Keratinocyte (primary cell): ENCODE measurements at regions not wholly inside any gene's neighbourhood (a gene's known extent, or its start where the extent isn't known, plus 50 kb on each side); places are given as distances from the start of the nearest gene placed in this dataset.

ENCODE experiments used
- DNase-seq: peaks from one replicate; pipeline ENCODE4 v3.0.0-alpha.2; 2011; ENCODE audit warnings: low read depth, missing footprints, low spot score
- FAIRE-seq: peaks from 2 replicates; lab custom pipeline; 2011; peaks lifted over from hg19 to GRCh38; lab: Jason Lieb, UNC
- H2AFZ ChIP-seq: 2 replicates; pipeline ENCODE4 v1.6.0; 2012; ENCODE audit warnings: low read length, control low read depth, inconsistent platforms; ENCODE audit not compliant: control insufficient read depth
- H3K27ac ChIP-seq: 2 replicates; pipeline ENCODE4 v1.5.1; 2011; ENCODE audit warnings: low read length; ENCODE audit not compliant: control insufficient read depth, insufficient read depth
- H3K27me3 ChIP-seq: 3 replicates; pipeline ENCODE4 v1.6.0; 2011; ENCODE audit warnings: low read length; ENCODE audit not compliant: control insufficient read depth, insufficient read depth; ENCODE audit errors: extremely low read depth
- H3K36me3 ChIP-seq, 2 experiments: 2 replicates in 1 of 2; 3 replicates in 1 of 2; pipeline ENCODE4 v1.5.1; 2011; ENCODE audit warnings: low read length in 2 of 2, mild to moderate bottlenecking in 1 of 2; ENCODE audit not compliant: control insufficient read depth in 2 of 2, insufficient read depth in 2 of 2; ENCODE audit errors: extremely low read depth in 1 of 2
- H3K4me1 ChIP-seq: 3 replicates; pipeline ENCODE4 v1.5.1; 2011; ENCODE audit warnings: low read length; ENCODE audit not compliant: control insufficient read depth, insufficient read depth; ENCODE audit errors: extremely low read depth
- H3K4me2 ChIP-seq: 3 replicates; pipeline ENCODE4 v1.6.0; 2011; ENCODE audit warnings: low read depth, low read length; ENCODE audit not compliant: control insufficient read depth, insufficient read depth; ENCODE audit errors: extremely low read depth
- H3K4me3 ChIP-seq, 3 experiments: fragments of 200-600 bp in 1 of 3; sonication (generic) in 1 of 3; 2 replicates in 2 of 3; 3 replicates in 1 of 3; pipeline ENCODE4 v1.5.1; 2011 to 2016; ENCODE audit warnings: low read length in 3 of 3, mild to moderate bottlenecking in 3 of 3, control low read depth in 2 of 3, inconsistent platforms in 1 of 3, low read depth in 1 of 3, mixed read lengths in 1 of 3, mixed run types in 1 of 3, moderate library complexity in 1 of 3; ENCODE audit not compliant: control insufficient read depth in 2 of 3, insufficient read depth in 2 of 3; ENCODE audit errors: extremely low read depth in 1 of 3
- H3K79me2 ChIP-seq: 2 replicates; pipeline ENCODE4 v1.6.0; 2012; ENCODE audit warnings: low read length; ENCODE audit not compliant: control insufficient read depth, insufficient read depth
- H3K9ac ChIP-seq: 3 replicates; pipeline ENCODE4 v1.6.0; 2011; ENCODE audit warnings: low read length; ENCODE audit not compliant: control insufficient read depth, insufficient read depth; ENCODE audit errors: extremely low read depth
- H3K9me1 ChIP-seq: 3 replicates; pipeline ENCODE4 v1.6.0; 2011; ENCODE audit warnings: low read length; ENCODE audit not compliant: control insufficient read depth, insufficient read depth; ENCODE audit errors: extremely low read depth
- H3K9me3 ChIP-seq: 2 replicates; pipeline ENCODE4 v1.5.1; 2012; ENCODE audit warnings: low read depth, low read length; ENCODE audit not compliant: control insufficient read depth
- H4K20me1 ChIP-seq: 3 replicates; pipeline ENCODE4 v1.6.0; 2011; ENCODE audit warnings: low read length; ENCODE audit not compliant: control insufficient read depth, insufficient read depth; ENCODE audit errors: extremely low read depth
- CTCF ChIP-seq, 3 experiments: IDR thresholded peaks in 1 of 3; conservative IDR thresholded peaks in 1 of 3; optimal IDR thresholded peaks in 1 of 3; 2 replicates in 2 of 3; 3 replicates in 1 of 3; pipeline versions ENCODE3 to v1.5.1; 2011; ENCODE audit warnings: low read length in 3 of 3, mild to moderate bottlenecking in 3 of 3, moderate library complexity in 2 of 3, control low read depth in 1 of 3, inconsistent platforms in 1 of 3; ENCODE audit not compliant: insufficient read depth in 2 of 3; ENCODE audit errors: extremely low read depth in 1 of 3
- EZH2 ChIP-seq: IDR thresholded peaks from one replicate; pipeline ENCODE4 v1.6.1; 2012; ENCODE audit warnings: inconsistent platforms, mild to moderate bottlenecking, low read length, moderate library complexity
- dilution Hi-C: fragments of 300-500 bp; cut with MboI; formaldehyde crosslinking; loops from one replicate; pipeline ENCODE4 v1.7.0; 2020; ENCODE audit warnings: low sequenced_read_pairs; ENCODE audit not compliant: extremely low pct_ligation_motif_present

- FAIRE-seq (no peak), DNase-seq (no peak)
- Histone ChIP-seq H3K79me2 (no peaks in the 10 kb centered on the region), H3K4me2 (no peak overlapping the region), H4K20me1 (no peaks in the 10 kb centered on the region), H3K9me1 (no peaks in the 10 kb centered on the region), H3K36me3 (no peaks in the 10 kb centered on the region), H3K4me3 (no peak overlapping the region), H2AFZ (no peak overlapping the region), H3K9ac (no peak overlapping the region), H3K9me3 (no peaks in the 10 kb centered on the region), H3K4me1 (peaks cover 6% of the 10 kb centered on the region), H3K27ac (no peak overlapping the region), H3K27me3 (no peaks in the 10 kb centered on the region)
- TF ChIP-seq CTCF (optimal IDR thresholded peaks at IDR 0.05 in 1 of 3, IDR thresholded peaks at IDR 0.05 in 1 of 3, conservative IDR thresholded peaks at IDR 0.05 in 1 of 3; ENCODE audit: extremely low read depth in 1 of 3, insufficient read depth in 2 of 3, low read length in 3 of 3) (no peak), EZH2 (no peak)
- dilution Hi-C loops: no loop called here
These were observed 62.4 kb upstream of the PMFBP1 start for GRCh38 chr16:72234387-72234786.

- H3K4me2 ChIP-seq: no peak overlapping the region
- FAIRE-seq (no peak), DNase-seq (no peak)
- no peaks in the 10 kb centered on the region for H3K4me1 ChIP-seq
- dilution Hi-C loops: no loop called here
- no peaks in the 10 kb centered on the region for H4K20me1 ChIP-seq
- H3K27ac ChIP-seq: no peak overlapping the region
- H2AFZ ChIP-seq: no peak overlapping the region
- H3K36me3 ChIP-seq: no peaks in the 10 kb centered on the region
- H3K9ac ChIP-seq: no peak overlapping the region
- TF ChIP-seq EZH2: no peak
- no peak for TF ChIP-seq CTCF (optimal IDR thresholded peaks at IDR 0.05 in 1 of 3, IDR thresholded peaks at IDR 0.05 in 1 of 3, conservative IDR thresholded peaks at IDR 0.05 in 1 of 3; ENCODE audit: extremely low read depth in 1 of 3, insufficient read depth in 2 of 3, low read length in 3 of 3)
- H3K9me1 ChIP-seq: no peaks in the 10 kb centered on the region
- no peaks in the 10 kb centered on the region for H3K27me3 ChIP-seq
- no peaks in the 10 kb centered on the region for H3K79me2 ChIP-seq
- no peak overlapping the region for H3K4me3 ChIP-seq
- no peaks in the 10 kb centered on the region for H3K9me3 ChIP-seq
These were observed 56.1 kb upstream of the PMFBP1 start for GRCh38 chr16:72228014-72228413.
